ENCODE measurements at regions not wholly inside any gene's neighbourhood (a gene's known extent, or its start where the extent isn't known, plus 50 kb on each side); places are given as distances from the start of the nearest gene placed in this dataset.
A peak's percentile ranks its signal among the peaks of the same experiment; 100 is the strongest.
"Not testable (repeated sequence)": the region's sequence is repeated elsewhere in the genome, so short reads cannot be mapped to it uniquely, and the experiment has no call there.

DNA sequence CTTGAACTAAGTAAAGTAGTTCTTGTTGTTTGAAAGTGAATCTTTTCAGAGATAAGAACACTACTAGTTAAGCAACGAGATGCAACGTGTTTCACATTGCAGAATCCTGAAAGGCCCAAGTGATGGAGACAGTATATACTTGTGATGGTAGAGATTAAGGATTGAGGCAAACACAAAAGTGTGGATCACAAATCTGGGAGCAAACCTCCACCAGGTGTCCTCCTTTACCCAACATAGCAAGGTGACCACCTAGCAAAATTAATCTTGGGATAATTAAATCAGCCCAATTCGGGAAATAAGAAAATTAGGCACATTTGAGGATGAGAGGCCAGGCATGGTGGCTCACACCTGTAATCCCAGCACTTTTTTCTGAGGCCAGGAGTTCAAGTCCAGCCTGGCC is 563.9 kb downstream of the DACH1 start:
- DNase-seq (ENCODE audit: low spot score), result no peak

GRCh38 chr13:71300602-71301001 is 566.4 kb downstream of the DACH1 start:
- DNase-seq (ENCODE audit: low spot score), result no peak

- DNase-seq (ENCODE audit: low spot score), result no peak
Observed at GRCh38 chr13:71291842-71292146, 575.2 kb downstream of the DACH1 start.

DNA sequence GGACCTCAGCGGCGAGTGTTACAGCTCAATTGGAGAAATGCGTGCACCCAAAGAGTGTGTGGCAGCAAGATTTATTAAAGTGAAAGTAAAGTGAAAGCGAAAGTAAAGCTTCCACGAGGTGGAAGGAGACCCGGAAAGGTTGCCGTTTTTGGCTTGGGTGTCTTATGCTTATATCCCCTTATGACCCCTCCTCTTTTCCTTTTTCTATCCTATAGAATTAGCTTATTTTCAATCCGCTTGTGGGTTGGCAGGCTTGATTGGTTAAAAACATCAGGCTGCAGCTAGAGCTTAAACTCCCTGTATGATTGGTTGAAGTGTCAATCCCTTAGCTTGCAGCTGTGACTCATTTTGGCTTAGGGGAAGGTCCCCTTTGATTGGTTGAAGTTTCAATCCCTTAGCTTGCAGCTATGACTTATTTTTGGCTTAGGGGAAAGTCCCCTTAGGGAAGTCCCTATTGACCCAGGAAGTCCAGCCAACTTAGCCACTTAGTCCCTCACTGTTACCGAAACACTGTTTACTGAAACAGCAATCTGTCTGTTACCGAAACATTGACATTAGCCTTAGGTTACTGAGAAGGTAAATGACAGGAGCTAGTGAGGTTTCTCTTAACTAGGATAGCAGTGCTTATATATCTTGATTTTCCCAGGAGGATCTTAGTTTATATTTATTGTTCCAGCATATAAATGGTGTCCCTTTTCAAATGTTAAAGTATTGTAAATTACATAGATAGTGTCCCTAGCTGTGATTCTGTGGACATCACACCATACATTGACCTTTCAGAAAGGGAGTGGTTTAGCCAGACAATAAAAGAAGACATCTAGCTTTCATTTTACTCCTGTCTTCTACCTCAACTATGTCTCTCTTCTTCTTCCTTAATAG is 575.8 kb downstream of the DACH1 start:
- no peak for DNase-seq (ENCODE audit: low spot score)

DNA sequence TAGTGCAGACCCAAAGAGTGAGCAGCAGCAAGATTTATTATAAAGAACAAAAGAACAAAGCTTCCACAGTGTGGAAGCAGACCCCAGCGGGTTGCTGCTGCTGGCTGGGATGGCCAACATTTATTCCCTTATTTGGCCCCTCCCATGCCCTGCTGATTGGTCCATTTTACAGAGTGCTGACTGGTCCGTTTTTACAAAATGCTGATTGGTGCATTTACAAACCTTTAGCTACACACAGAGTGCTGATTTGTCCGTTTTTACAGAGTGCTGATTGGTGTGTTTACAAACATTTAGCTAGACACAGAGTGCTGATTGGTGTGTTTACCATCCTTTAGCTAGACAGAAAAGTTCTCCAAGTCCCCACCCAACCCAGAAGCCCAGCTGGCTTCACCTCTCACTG is 577.0 kb downstream of the DACH1 start:
- DNase-seq (ENCODE audit: low spot score), result not testable (repeated sequence)

GRCh38 chr13:71285700-71286099 is 581.3 kb downstream of the DACH1 start:
- DNase-seq (ENCODE audit: low spot score), result peak; percentile 43

DNA sequence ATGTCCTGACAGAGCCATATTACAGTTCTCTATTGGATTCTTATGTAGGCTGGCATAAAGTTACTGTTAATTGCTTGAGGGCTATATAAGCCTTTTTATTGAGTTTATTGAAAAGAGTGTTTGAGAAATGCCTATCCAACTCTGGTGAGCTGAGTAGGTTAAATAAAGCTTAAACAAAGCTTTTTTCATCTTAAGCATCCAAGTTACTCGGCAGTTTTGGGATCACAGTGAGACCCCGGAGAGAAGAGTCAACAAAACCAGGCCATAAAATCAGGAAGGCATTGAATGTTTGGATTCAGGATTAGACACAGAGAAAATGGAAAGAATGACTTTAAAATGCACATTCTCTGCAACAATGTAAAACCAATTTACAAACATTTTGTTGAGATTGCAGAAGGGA is 588.5 kb downstream of the DACH1 start:
- no peak for DNase-seq (ENCODE audit: low spot score)

- DNase-seq (ENCODE audit: low spot score), result peak; percentile 27
Observed at GRCh38 chr13:71274923-71275608, 591.9 kb downstream of the DACH1 start.

GRCh38 chr13:71261256-71261655 is 605.7 kb downstream of the DACH1 start:
- no peak for DNase-seq (ENCODE audit: low spot score)

GRCh38 chr13:71260246-71260645 is 606.8 kb downstream of the DACH1 start:
- no peak for DNase-seq (ENCODE audit: low spot score)

GRCh38 chr13:71255633-71256032 is 611.4 kb downstream of the DACH1 start:
- DNase-seq (ENCODE audit: low spot score), result no peak

DNA sequence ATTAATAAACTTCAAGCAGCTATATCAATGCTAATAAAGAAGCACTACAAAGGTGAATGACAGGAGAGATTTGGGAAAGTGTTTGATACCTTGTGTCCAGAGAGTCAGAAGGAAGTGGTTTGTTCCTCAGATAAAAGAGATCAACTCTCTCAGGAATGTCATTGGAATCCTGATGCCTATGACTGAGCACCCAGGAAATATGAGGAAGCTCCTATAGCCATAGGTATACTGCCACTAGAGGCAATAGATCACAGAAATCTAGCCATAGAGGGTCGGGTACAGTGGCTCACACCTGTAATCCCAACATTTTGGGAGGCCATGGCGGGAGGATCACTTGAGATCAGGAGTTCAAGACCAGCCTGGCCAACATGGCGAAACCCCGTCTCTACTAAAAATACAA is 612.6 kb downstream of the DACH1 start:
- no peak for DNase-seq (ENCODE audit: low spot score)

DNA sequence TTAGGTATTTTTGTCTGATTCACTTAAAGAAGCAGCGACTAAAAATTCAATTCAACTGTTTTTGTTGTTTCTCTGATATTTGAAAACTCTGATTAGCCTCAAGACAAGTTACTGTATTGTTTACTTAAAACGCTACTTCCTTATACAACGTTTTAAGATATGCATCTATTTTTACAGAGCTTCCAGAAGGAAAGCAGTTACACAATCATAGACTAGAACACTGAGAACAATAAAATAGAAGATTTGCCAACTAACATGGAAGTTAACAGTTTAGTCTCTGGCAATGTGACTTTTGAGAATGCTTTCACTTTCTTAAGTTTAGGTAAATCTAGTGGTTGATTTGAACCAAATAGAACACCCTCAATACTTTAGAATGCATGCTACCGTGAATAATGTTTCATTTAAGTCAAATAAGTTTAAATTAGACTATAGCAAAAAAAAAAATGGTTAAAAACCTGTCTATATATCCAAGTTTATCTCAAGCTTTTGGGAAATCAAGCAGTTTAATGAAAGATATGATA is 614.8 kb downstream of the DACH1 start:
- DNase-seq (ENCODE audit: low spot score), result peak; percentile 15

DNA sequence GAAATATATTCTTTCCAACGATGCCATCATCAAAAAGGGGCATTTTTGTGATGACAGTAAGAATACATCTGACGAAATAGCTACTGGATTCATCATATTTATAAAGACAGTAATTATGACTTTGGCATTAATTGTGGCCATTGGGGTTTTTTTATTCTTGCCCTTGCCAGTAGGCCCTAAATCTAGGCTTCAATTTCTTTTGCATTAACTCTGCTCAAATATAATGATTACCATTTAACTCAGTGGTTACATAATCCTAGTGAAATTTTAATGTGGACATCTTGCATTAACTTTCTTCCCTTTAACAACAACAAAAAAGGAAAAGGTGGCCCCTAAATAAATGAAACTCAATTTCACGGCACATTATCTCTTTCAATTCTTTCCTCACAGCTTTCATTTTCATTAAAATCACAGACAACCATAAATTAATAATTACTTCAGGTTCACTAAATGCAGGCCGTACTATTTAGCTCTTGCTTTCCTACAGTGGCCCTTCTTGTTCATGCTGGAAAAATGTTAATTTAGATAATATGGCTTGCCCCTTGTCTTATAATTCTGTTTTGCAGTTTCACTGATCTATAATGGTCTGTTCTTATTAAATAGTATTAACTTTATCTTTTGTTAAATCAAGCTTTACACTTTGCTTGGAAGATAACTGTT is 615.6 kb downstream of the DACH1 start:
- DNase-seq (ENCODE audit: low spot score), result no peak

- no peak for DNase-seq (ENCODE audit: low spot score)
Observed at GRCh38 chr13:71249011-71249410, 618.0 kb downstream of the DACH1 start.

DNA sequence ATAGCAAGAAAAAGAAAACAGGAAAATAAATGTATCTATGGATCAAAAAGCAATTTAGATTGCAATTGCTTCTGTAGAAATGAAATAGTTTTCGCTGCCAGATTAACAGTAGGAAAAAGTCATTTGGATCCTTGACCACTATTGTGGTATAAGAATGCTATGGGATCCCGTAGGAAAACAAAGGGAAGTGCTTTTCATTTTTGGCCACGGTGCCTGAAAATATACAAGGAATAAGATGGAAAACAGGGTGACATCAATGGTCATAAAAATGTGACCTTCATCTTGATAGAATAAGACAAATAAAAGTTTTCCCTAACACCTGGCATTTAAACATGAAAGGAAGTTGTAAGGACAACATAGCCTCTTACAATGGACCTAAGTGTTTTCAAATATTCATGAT is 622.8 kb downstream of the DACH1 start:
- no peak for DNase-seq (ENCODE audit: low spot score)

- DNase-seq (ENCODE audit: low spot score), result no peak
Observed at GRCh38 chr13:71242201-71242600, 624.8 kb downstream of the DACH1 start.

- DNase-seq (ENCODE audit: low spot score), result peak; percentile 22
Observed at GRCh38 chr13:71240911-71241310, 626.1 kb downstream of the DACH1 start.

GRCh38 chr13:71237332-71237731 is 629.7 kb downstream of the DACH1 start:
- no peak for DNase-seq (ENCODE audit: low spot score)

GRCh38 chr13:71219698-71220415 is 647.1 kb downstream of the DACH1 start:
- no peak for DNase-seq (ENCODE audit: low spot score)

DNA sequence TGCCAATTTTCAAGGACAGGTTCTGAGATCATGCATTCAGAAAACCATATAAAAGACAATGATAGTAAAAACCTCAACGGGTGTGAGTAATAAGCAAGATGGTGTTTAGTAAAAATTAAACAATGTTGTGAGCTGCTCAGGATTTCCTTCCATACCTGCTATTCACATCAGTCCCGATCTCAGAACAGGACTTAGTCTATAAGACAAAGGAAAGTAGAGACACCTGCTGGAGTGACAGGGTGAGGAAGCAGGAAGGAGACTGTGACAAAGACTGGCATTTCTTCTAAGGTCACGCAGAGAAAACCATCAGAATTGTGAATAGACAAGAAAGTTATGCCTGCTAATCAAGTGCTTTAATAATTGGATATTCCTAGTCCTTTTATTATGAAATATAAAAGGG is 648.0 kb downstream of the DACH1 start:
- peak; percentile 21 for DNase-seq (ENCODE audit: low spot score)

DNA sequence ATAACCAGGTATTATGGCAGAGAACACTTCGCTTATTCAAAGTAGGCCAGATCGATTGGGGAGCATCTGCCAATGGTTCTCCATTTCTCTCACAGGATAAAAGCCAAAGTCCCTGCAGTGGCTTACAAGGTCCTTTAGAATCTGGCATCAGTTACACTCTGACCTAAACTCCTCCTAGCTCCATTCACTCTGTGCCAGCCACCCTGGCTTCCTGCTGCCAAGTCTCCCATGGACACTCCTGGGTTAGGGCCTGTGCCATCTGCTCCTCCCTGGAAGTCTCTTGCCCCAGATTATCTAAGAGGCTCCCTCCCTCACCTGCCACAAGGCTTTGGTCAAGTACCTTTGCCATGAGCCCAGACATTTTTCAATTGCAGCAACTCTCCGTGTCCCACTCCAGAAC is 649.2 kb downstream of the DACH1 start:
- DNase-seq (ENCODE audit: low spot score), result no peak
